ENCODE measurements at regions not wholly inside any gene's neighbourhood (a gene's known extent, or its start where the extent isn't known, plus 50 kb on each side); places are given as distances from the start of the nearest gene placed in this dataset.

DNA sequence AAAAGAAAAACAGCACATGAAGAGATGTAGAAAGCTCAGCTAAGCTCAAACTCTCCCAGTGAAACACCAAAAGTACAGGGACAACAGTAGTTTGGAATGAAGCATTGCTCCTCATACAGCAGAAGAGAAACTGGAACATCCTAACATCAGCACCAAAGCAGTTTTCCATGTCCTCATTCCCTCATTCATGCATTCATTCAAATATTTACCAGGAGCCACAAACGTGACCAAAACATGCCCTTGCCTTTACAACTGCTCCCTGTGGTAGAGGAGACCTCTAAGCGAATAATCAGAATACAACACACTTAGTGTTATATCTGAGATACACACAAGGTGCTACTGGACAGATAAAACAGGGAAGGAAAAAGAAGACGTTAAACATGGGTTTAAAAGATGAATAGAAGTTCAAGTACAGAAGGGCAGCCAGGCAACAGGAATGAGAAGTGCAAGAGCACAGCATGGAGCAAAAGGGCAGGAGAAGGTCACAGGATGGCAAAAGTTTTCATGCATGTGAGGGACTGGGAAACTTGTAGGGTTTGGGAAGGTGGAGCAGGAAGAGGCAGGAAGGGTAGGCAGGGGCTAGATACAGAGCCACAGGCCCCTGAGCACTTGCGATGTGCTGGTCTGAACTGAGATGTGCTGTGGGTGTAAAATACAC is 58.5 kb upstream of the LMCD1 start:
- H3K27ac ChIP-seq (ENCODE audit: control insufficient read depth, insufficient read depth), result no peak overlapping the region
- SMC1A ChIA-PET (ENCODE audit: uncharacterized antibody, unreplicated experiment), result interaction anchor here (0.6 to 3.3 kb wide), 11 partner anchors 14 to 285 kb away, joined by 3 to 20 read pairs (median 6); no protein-coding TSS in a partner anchor
- no peaks in the 10 kb centered on the region for H3K36me3 ChIP-seq (ENCODE audit: control insufficient read depth in 2 of 2, insufficient read depth in 2 of 2, low read length in 1 of 2)
- RAD21 ChIA-PET (ENCODE audit: unreplicated experiment), result interaction anchor here (1.8 kb wide), 1 partner anchor 179 kb away, joined by 10 read pairs; no protein-coding TSS in a partner anchor
- H3K4me3 ChIP-seq, result no peak overlapping the region
- POLR2A ChIA-PET, result no interaction called here
- ATAC-seq, result no peak
- BruUV-seq (replicated peaks), result no TSS peak
- H3K9ac ChIP-seq (ENCODE audit: control insufficient read depth, insufficient read depth, low read length), result no peak overlapping the region
- H3K9me3 ChIP-seq (replicated peaks; ENCODE audit: control insufficient read depth, insufficient read depth, low read length), result no peaks in the 10 kb centered on the region
- no peaks in the 10 kb centered on the region; a peak in 2 of 4 replicates for H3K27me3 ChIP-seq (replicated peaks in 1 of 2; ENCODE audit: control insufficient read depth in 2 of 2, insufficient read depth in 2 of 2, low read length in 1 of 2)
- H4K20me1 ChIP-seq (ENCODE audit: control insufficient read depth, insufficient read depth), result no peaks in the 10 kb centered on the region
- CTCF ChIA-PET, result interaction anchor here (0.7 to 3.4 kb wide), 16 partner anchors 19 to 221 kb away, joined by 3 to 24 read pairs (median 5); partner anchors contain the start of gene LMCD1
- 30% methylated on average over 4 of the region's 4 CpGs for WGBS (ENCODE audit: insufficient coverage, insufficient replicate concordance, low lambda C conversion rate, missing lambda C conversion rate)
- intact Hi-C loops (cut with micrococcal nuclease; ENCODE audit: unreplicated experiment) (loop anchor here (1.0 kb wide), 1 partner anchor 180 kb away; no protein-coding TSS in a partner anchor), in situ Hi-C loops (cut with MboI) (no loop called here)
- H3K4me1 ChIP-seq (ENCODE audit: control insufficient read depth, insufficient read depth, low read length), result no peaks in the 10 kb centered on the region
- TF ChIP-seq EED (IDR thresholded peaks at IDR 0.05; ENCODE audit: low read depth), result no peak
- TF ChIP-seq FOXK2 (IDR thresholded peaks at IDR 0.05), result no peak
- no peak for TF ChIP-seq IKZF2 (IDR thresholded peaks at IDR 0.05)
- TF ChIP-seq SREBF2 (IDR thresholded peaks at IDR 0.05; ENCODE audit: low read length), result no peak
- no peak for FAIRE-seq
- DNase-seq (ENCODE audit: low read depth, low spot score), result no peak
- no peaks in the 10 kb centered on the region for H3K79me2 ChIP-seq (ENCODE audit: control insufficient read depth, insufficient read depth, low read length)
- H2AFZ ChIP-seq (ENCODE audit: control insufficient read depth, low read depth, low read length), result no peak overlapping the region
- H3K4me2 ChIP-seq (ENCODE audit: control insufficient read depth, insufficient read depth), result no peak overlapping the region

DNA sequence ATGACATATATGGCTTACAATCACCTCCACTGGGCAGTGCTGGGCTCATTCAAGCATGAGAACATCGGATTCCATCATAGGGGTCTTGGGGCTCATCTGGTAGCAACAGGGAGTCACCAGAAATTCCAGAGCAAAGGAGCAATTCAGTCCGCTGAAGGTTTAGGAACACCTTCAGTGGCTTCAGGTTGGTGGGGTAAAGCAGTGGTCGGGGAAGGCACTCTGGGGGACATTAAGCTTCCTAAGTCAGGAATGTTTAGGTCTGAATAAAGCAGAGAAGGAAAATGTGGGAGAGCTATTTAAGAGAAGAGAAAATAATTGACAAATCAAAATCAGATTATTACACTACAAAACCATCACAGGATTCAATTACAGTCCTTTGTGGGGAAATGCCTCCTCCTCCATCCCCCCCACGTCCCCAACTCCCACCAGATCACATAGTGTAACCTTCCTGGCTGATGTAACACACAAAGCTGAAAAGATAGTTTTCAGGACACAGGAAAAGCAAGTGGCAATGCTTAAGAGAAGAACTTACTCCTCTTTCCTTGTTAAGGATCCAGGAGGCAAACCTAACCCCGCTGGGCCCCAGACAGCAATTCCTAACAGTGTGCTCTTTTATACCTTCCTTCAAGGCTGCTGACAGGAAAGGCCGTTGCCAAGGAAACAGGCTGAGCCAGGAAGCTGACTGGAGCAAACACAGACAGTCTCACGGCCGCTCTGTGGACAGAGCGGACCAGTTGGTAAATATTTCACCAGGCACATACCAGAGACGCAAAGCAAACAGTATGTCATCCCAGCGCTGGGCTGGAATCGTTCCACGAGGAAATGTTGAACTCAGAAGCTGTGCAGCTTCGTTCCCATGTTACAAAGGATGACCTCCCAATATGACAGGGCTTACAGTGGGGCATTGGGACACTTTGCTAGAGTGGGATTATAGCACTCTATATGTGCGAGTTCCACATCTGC is 57.5 kb upstream of the LMCD1 start:
- in situ Hi-C loops (cut with MboI), result no loop called here

More for the DNA sequence above, 57.5 kb upstream of the LMCD1 start:
- H4K20me1 ChIP-seq (ENCODE audit: control insufficient read depth, insufficient read depth), result no peaks in the 10 kb centered on the region
- RAD21 ChIA-PET (ENCODE audit: unreplicated experiment), result interaction anchor here (0.9 kb wide), 1 partner anchor 20 kb away, joined by 5 read pairs; no protein-coding TSS in a partner anchor
- DNase-seq (ENCODE audit: low read depth, low spot score) (no peak), FAIRE-seq (no peak), ATAC-seq (peak; percentile 53)
- H3K4me3 ChIP-seq, result no peak overlapping the region
- POLR2A ChIA-PET, result no interaction called here
- CTCF ChIA-PET, result interaction anchor here (0.6 to 3.4 kb wide), 11 partner anchors 27 to 325 kb away, joined by 3 to 24 read pairs (median 4); partner anchors contain the start of genes LMCD1 and OXTR
- H2AFZ ChIP-seq (ENCODE audit: control insufficient read depth, low read depth, low read length), result no peak overlapping the region
- no peaks in the 10 kb centered on the region for H3K4me1 ChIP-seq (ENCODE audit: control insufficient read depth, insufficient read depth, low read length)
- no peak overlapping the region for H3K9ac ChIP-seq (ENCODE audit: control insufficient read depth, insufficient read depth, low read length)
- H3K79me2 ChIP-seq (ENCODE audit: control insufficient read depth, insufficient read depth, low read length), result no peaks in the 10 kb centered on the region
- SMC1A ChIA-PET (ENCODE audit: uncharacterized antibody, unreplicated experiment), result interaction anchor here (0.6 to 3.3 kb wide), 8 partner anchors 13 to 284 kb away, joined by 3 to 20 read pairs (median 4); no protein-coding TSS in a partner anchor
- H3K36me3 ChIP-seq (ENCODE audit: control insufficient read depth in 2 of 2, insufficient read depth in 2 of 2, low read length in 1 of 2), result no peaks in the 10 kb centered on the region
- intact Hi-C loops (cut with micrococcal nuclease; ENCODE audit: unreplicated experiment), result no loop called here
- no peaks in the 10 kb centered on the region for H3K9me3 ChIP-seq (replicated peaks; ENCODE audit: control insufficient read depth, insufficient read depth, low read length)
- BruUV-seq (replicated peaks), result no TSS peak
- WGBS (ENCODE audit: insufficient coverage, insufficient replicate concordance, low lambda C conversion rate, missing lambda C conversion rate), result 14% methylated on average over 15 of the region's 15 CpGs
- TF ChIP-seq WRNIP1 (IDR thresholded peaks at IDR 0.05; ENCODE audit: borderline replicate concordance, low read depth, low read length), result no peak
- no peak overlapping the region for H3K27ac ChIP-seq (ENCODE audit: control insufficient read depth, insufficient read depth)
- no peak overlapping the region for H3K4me2 ChIP-seq (ENCODE audit: control insufficient read depth, insufficient read depth)
- H3K27me3 ChIP-seq (replicated peaks in 1 of 2; ENCODE audit: control insufficient read depth in 2 of 2, insufficient read depth in 2 of 2, low read length in 1 of 2), result no peaks in the 10 kb centered on the region; a peak in 2 of 4 replicates
